ENCODE measurements at regions not wholly inside any gene's neighbourhood (a gene's known extent, or its start where the extent isn't known, plus 50 kb on each side); places are given as distances from the start of the nearest gene placed in this dataset.

DNA sequence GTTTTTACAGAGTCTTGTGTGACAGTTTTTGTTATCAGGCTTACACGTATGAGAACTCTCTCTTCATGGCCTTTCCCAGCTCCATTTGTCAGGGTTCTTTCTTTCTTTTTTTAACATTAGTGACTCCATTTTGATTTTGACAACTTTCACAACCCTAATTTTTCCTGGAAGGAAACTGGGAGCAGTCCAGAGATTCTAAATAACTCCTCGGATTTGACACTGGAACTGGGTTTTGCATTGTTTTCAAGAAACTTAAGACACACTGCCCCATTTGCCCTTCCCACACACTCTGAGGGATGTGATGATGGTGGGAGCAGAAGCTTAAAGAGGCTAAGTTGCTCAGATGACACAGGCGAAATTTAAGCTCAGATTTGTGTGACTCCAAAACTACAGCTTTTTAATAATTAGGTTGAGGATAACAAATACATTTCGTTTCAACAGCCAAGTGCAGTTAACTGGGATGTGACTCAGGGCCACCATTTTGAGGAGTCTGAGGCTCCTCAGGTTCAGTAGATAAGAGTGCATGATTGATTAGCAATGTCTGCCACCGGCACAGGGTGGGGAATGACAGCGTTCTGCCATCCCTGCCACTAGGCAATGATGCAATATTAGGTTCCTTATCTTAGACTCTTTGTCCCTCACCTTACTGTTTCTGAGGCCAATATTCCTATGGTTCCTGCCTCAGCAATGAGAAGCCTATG, 95.1 kb upstream of the ATP1A1 start (continued):
- TF ChIP-seq MTA1 (IDR thresholded peaks at IDR 0.05; ENCODE audit: borderline replicate concordance) (no peak), ZBTB1 (CRISPR knock-in tag; IDR thresholded peaks at IDR 0.05; ENCODE audit: borderline replicate concordance, low read depth) (no peak), NR2C2 (CRISPR knock-in tag; IDR thresholded peaks at IDR 0.05) (no peak), NR2C2 (tag; IDR thresholded peaks at IDR 0.05) (0 out of 2 replicates have a peak, but pooled peaks have one; percentile 13), DACH1 (IDR thresholded peaks at IDR 0.05; ENCODE audit: partially characterized antibody) (no peak), SMARCC2 (IDR thresholded peaks at IDR 0.05; ENCODE audit: low read depth) (no peak), ETS2 (tag; IDR thresholded peaks at IDR 0.05; ENCODE audit: borderline replicate concordance, poor library complexity, severe bottlenecking) (no peak), STAT5B (CRISPR knock-in tag; IDR thresholded peaks at IDR 0.05) (no peak), SNRNP70 (optimal IDR thresholded peaks at IDR 0.05; ENCODE audit: low read depth, low read length) (no peak), ZNF282 (CRISPR knock-in tag; IDR thresholded peaks at IDR 0.05) (no peak), CBX2 (IDR thresholded peaks at IDR 0.05; ENCODE audit: insufficient read depth, low read length, poor library complexity, severe bottlenecking) (no peak), U2AF1 (optimal IDR thresholded peaks at IDR 0.05; ENCODE audit: low read depth, low read length) (no peak), KDM2B (CRISPR knock-in tag; IDR thresholded peaks at IDR 0.05) (no peak), ZNF24 (IDR thresholded peaks at IDR 0.05) (no peak), MYBL2 (IDR thresholded peaks at IDR 0.05; ENCODE audit: low read depth) (no peak), MYBL2 (CRISPR knock-in tag; IDR thresholded peaks at IDR 0.05; ENCODE audit: borderline replicate concordance) (no peak), ATF7 (IDR thresholded peaks at IDR 0.05) (peak; percentile 90), EZH2 (IDR thresholded peaks at IDR 0.05; ENCODE audit: borderline replicate concordance, low read depth, low read length) (no peak), MAZ (CRISPR knock-in tag; conservative IDR thresholded peaks at IDR 0.05 in 1 of 2, IDR thresholded peaks at IDR 0.05 in 1 of 2) (no peak)
- TF ChIP-seq, protein P1, sequence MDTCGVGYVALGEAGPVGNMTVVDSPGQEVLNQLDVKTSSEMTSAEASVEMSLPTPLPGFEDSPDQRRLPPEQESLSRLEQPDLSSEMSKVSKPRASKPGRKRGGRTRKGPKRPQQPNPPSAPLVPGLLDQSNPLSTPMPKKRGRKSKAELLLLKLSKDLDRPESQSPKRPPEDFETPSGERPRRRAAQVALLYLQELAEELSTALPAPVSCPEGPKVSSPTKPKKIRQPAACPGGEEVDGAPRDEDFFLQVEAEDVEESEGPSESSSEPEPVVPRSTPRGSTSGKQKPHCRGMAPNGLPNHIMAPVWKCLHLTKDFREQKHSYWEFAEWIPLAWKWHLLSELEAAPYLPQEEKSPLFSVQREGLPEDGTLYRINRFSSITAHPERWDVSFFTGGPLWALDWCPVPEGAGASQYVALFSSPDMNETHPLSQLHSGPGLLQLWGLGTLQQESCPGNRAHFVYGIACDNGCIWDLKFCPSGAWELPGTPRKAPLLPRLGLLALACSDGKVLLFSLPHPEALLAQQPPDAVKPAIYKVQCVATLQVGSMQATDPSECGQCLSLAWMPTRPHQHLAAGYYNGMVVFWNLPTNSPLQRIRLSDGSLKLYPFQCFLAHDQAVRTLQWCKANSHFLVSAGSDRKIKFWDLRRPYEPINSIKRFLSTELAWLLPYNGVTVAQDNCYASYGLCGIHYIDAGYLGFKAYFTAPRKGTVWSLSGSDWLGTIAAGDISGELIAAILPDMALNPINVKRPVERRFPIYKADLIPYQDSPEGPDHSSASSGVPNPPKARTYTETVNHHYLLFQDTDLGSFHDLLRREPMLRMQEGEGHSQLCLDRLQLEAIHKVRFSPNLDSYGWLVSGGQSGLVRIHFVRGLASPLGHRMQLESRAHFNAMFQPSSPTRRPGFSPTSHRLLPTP (IDR thresholded peaks at IDR 0.05; ENCODE audit: borderline replicate concordance, extremely low read depth, insufficient read length): no peak
- TF ChIP-seq, protein P2, sequence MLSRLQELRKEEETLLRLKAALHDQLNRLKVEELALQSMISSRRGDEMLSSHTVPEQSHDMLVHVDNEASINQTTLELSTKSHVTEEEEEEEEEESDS (CRISPR knock-in tag; IDR thresholded peaks at IDR 0.05): no peak
- TF ChIP-seq, protein P3, sequence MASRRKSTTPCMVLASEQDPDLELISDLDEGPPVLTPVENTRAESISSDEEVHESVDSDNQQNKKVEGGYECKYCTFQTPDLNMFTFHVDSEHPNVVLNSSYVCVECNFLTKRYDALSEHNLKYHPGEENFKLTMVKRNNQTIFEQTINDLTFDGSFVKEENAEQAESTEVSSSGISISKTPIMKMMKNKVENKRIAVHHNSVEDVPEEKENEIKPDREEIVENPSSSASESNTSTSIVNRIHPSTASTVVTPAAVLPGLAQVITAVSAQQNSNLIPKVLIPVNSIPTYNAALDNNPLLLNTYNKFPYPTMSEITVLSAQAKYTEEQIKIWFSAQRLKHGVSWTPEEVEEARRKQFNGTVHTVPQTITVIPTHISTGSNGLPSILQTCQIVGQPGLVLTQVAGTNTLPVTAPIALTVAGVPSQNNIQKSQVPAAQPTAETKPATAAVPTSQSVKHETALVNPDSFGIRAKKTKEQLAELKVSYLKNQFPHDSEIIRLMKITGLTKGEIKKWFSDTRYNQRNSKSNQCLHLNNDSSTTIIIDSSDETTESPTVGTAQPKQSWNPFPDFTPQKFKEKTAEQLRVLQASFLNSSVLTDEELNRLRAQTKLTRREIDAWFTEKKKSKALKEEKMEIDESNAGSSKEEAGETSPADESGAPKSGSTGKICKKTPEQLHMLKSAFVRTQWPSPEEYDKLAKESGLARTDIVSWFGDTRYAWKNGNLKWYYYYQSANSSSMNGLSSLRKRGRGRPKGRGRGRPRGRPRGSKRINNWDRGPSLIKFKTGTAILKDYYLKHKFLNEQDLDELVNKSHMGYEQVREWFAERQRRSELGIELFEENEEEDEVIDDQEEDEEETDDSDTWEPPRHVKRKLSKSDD (conservative IDR thresholded peaks at IDR 0.05; ENCODE audit: low read length): no peak
- TF ChIP-seq, protein P4, sequence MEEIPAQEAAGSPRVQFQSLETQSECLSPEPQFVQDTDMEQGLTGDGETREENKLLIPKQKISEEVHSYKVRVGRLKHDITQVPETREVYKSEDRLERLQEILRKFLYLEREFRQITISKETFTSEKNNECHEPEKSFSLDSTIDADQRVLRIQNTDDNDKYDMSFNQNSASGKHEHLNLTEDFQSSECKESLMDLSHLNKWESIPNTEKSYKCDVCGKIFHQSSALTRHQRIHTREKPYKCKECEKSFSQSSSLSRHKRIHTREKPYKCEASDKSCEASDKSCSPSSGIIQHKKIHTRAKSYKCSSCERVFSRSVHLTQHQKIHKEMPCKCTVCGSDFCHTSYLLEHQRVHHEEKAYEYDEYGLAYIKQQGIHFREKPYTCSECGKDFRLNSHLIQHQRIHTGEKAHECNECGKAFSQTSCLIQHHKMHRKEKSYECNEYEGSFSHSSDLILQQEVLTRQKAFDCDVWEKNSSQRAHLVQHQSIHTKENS (CRISPR knock-in tag; IDR thresholded peaks at IDR 0.05): no peak

All from K562 (cell line).